Trophoblast cell (in vitro differentiated cells and primary cell): ENCODE measurements at regions not wholly inside any gene's neighbourhood (a gene's known extent, or its start where the extent isn't known, plus 50 kb on each side); places are given as distances from the start of the nearest gene placed in this dataset.

ENCODE experiments used
- DNase-seq, 2 donors: peaks; one replicate each; pipeline ENCODE4 v3.0.0-alpha.2; 2016
- H2AFZ ChIP-seq: 2 replicates; pipeline ENCODE4 v1.6.1; 2013; ENCODE audit warnings: low read length, moderate library complexity, mild to moderate bottlenecking; ENCODE audit not compliant: insufficient read depth, poor library complexity
- H2AK5ac ChIP-seq: 2 replicates; pipeline ENCODE4 v1.6.1; 2013; ENCODE audit warnings: mild to moderate bottlenecking, low read length
- H2BK120ac ChIP-seq: 2 replicates; pipeline ENCODE4 v1.6.1; 2013; ENCODE audit warnings: low read length, mild to moderate bottlenecking, moderate library complexity; ENCODE audit not compliant: insufficient read depth, poor library complexity
- H2BK12ac ChIP-seq: 2 replicates; pipeline ENCODE4 v1.6.1; 2013; ENCODE audit warnings: mild to moderate bottlenecking, low read length, moderate library complexity
- H2BK5ac ChIP-seq: 2 replicates; pipeline ENCODE4 v1.6.1; 2013; ENCODE audit warnings: low read length, low read depth, moderate library complexity, mild to moderate bottlenecking; ENCODE audit not compliant: poor library complexity
- H3K14ac ChIP-seq: 2 replicates; pipeline ENCODE4 v1.6.1; 2013; ENCODE audit warnings: mild to moderate bottlenecking, low read length
- H3K18ac ChIP-seq: 2 replicates; pipeline ENCODE4 v1.6.1; 2013; ENCODE audit warnings: mild to moderate bottlenecking, low read length
- H3K23ac ChIP-seq: 2 replicates; pipeline ENCODE4 v1.6.1; 2013; ENCODE audit warnings: low read length
- H3K27ac ChIP-seq: 2 replicates; pipeline ENCODE4 v1.5.1; 2013; ENCODE audit warnings: low read depth, mild to moderate bottlenecking, inconsistent platforms, low read length, moderate library complexity
- H3K27me3 ChIP-seq: 2 replicates; pipeline ENCODE4 v1.6.1; 2013; ENCODE audit warnings: inconsistent platforms, mild to moderate bottlenecking, low read length, moderate library complexity; ENCODE audit not compliant: insufficient read depth
- H3K36me3 ChIP-seq, 2 experiments: 1 replicate in 1 of 2; 2 replicates in 1 of 2; pipeline ENCODE4 v1.6.1; 2013; ENCODE audit warnings: low read length in 2 of 2, mild to moderate bottlenecking in 2 of 2, moderate library complexity in 1 of 2; ENCODE audit not compliant: insufficient read depth in 2 of 2, control insufficient read depth in 1 of 2
- H3K4ac ChIP-seq: 2 replicates; pipeline ENCODE4 v1.6.1; 2013; ENCODE audit warnings: low read depth, mild to moderate bottlenecking, low read length, moderate library complexity
- H3K4me1 ChIP-seq, 2 experiments: 1 replicate in 1 of 2; 2 replicates in 1 of 2; pipeline ENCODE4 v1.6.1; 2013; ENCODE audit warnings: low read length in 2 of 2, mild to moderate bottlenecking in 2 of 2, moderate library complexity in 1 of 2; ENCODE audit not compliant: insufficient read depth in 2 of 2, control insufficient read depth in 1 of 2
- H3K4me2 ChIP-seq: 2 replicates; pipeline ENCODE4 v1.6.1; 2013; ENCODE audit warnings: inconsistent platforms, mild to moderate bottlenecking, low read length, moderate library complexity
- H3K4me3 ChIP-seq: 2 replicates; pipeline ENCODE4 v1.5.1; 2013; ENCODE audit warnings: mild to moderate bottlenecking, low read depth, low read length, inconsistent platforms
- H3K79me1 ChIP-seq: one replicate; pipeline ENCODE4 v1.6.1; 2013; ENCODE audit warnings: low read length
- H3K79me2 ChIP-seq: 2 replicates; pipeline ENCODE4 v1.6.1; 2013; ENCODE audit warnings: low read length, mild to moderate bottlenecking; ENCODE audit not compliant: control insufficient read depth, insufficient read depth, poor library complexity
- H3K9ac ChIP-seq: 2 replicates; pipeline ENCODE4 v1.6.1; 2013; ENCODE audit warnings: mild to moderate bottlenecking, low read length
- H3K9me3 ChIP-seq: 2 replicates; pipeline ENCODE4 v1.6.1; 2013; ENCODE audit warnings: low read depth, mild to moderate bottlenecking, control low read depth, inconsistent platforms, low read length; ENCODE audit not compliant: insufficient read depth
- H4K12ac ChIP-seq: 2 replicates; pipeline ENCODE4 v1.6.1; 2013; ENCODE audit warnings: low read depth, mild to moderate bottlenecking, low read length, moderate library complexity
- H4K8ac ChIP-seq: 2 replicates; pipeline ENCODE4 v1.6.1; 2013; ENCODE audit warnings: low read depth, mild to moderate bottlenecking, low read length, moderate library complexity
- H4K91ac ChIP-seq: one replicate; pipeline ENCODE4 v1.6.1; 2013; ENCODE audit warnings: low read depth, mild to moderate bottlenecking, low read length, moderate library complexity
- WGBS: extraction: QIAGEN DNeasy Blood & Tissue Kit; methylation state at CpG from one replicate; pipeline ENCODE4 v1.1.7; 2013; ENCODE audit warnings: missing lambda C conversion rate; ENCODE audit not compliant: insufficient read length, insufficient coverage; ENCODE audit errors: extremely low coverage; 5-methylcytosine and 5-hydroxymethylcytosine counted together

GRCh38 chr5:74289691-74290090 is 350.8 kb downstream of the ENC1 start:
- no CpG with 5 or more reads among the region's 1 CpG for WGBS
- no peak overlapping the region for H3K9ac ChIP-seq
- no peak overlapping the region for H2BK12ac ChIP-seq
- H3K23ac ChIP-seq = no peak overlapping the region
- H2AK5ac ChIP-seq = no peak overlapping the region
- DNase-seq = no peak
- no peak overlapping the region for H3K4ac ChIP-seq
- H4K8ac ChIP-seq = no peak overlapping the region
- H3K9me3 ChIP-seq = no peaks in the 10 kb centered on the region
- no peak overlapping the region for H3K4me2 ChIP-seq
- H2AFZ ChIP-seq = no peak overlapping the region
- H3K36me3 ChIP-seq = no peaks in the 10 kb centered on the region
- H3K4me3 ChIP-seq = no peak overlapping the region
- H3K14ac ChIP-seq = no peak overlapping the region
- H3K79me2 ChIP-seq = no peaks in the 10 kb centered on the region
- H3K79me1 ChIP-seq = peaks cover 3% of the 10 kb centered on the region
- no peak overlapping the region for H4K91ac ChIP-seq
- no peak overlapping the region for H4K12ac ChIP-seq
- H3K4me1 ChIP-seq = peaks cover 0 to 2% of the 10 kb centered on the region in 2 experiments
- no peak overlapping the region for H2BK120ac ChIP-seq
- H3K27ac ChIP-seq = no peak overlapping the region
- H2BK5ac ChIP-seq = no peak overlapping the region
- no peak overlapping the region for H3K18ac ChIP-seq
- no peaks in the 10 kb centered on the region for H3K27me3 ChIP-seq

DNA sequence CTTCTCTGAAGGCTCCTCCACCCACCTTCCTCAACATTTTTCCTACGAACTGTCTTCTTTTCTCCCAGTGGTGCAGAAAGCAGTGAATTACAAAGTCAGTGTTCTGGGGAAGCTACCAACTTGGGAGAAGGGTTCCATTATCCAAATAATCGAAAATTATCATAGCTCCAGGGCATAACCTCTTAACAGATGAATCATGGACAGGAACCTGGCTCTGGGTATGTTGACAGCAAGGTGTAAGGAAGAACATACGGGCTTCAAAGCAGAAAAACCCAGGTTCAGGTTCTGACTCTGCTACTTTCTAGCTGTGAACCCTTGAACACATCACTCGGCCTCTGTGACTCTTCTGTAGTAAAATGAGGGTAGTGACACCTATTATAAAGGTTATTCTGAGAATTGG is 351.3 kb downstream of the ENC1 start:
- H3K14ac ChIP-seq = no peak overlapping the region
- H3K4me2 ChIP-seq = no peak overlapping the region
- no peak overlapping the region for H3K4me3 ChIP-seq
- H3K23ac ChIP-seq = no peak overlapping the region
- no peak overlapping the region for H2BK120ac ChIP-seq
- H3K4ac ChIP-seq = no peak overlapping the region
- H3K9ac ChIP-seq = no peak overlapping the region
- H2AFZ ChIP-seq = no peak overlapping the region
- H3K4me1 ChIP-seq = peaks cover 0 to 2% of the 10 kb centered on the region in 2 experiments
- DNase-seq = peak in 1 of 2 donors; percentile 77
- H4K12ac ChIP-seq = no peak overlapping the region
- no peak overlapping the region for H4K91ac ChIP-seq
- H3K79me2 ChIP-seq = no peaks in the 10 kb centered on the region
- H2AK5ac ChIP-seq = no peak overlapping the region
- no CpG with 5 or more reads among the region's 4 CpGs for WGBS
- no peak overlapping the region for H4K8ac ChIP-seq
- H3K79me1 ChIP-seq = peaks cover 3% of the 10 kb centered on the region
- H3K27me3 ChIP-seq = no peaks in the 10 kb centered on the region
- no peak overlapping the region for H3K18ac ChIP-seq
- no peak overlapping the region for H2BK12ac ChIP-seq
- H3K9me3 ChIP-seq = no peaks in the 10 kb centered on the region
- no peak overlapping the region for H2BK5ac ChIP-seq
- no peaks in the 10 kb centered on the region for H3K36me3 ChIP-seq
- H3K27ac ChIP-seq = no peak overlapping the region

DNA sequence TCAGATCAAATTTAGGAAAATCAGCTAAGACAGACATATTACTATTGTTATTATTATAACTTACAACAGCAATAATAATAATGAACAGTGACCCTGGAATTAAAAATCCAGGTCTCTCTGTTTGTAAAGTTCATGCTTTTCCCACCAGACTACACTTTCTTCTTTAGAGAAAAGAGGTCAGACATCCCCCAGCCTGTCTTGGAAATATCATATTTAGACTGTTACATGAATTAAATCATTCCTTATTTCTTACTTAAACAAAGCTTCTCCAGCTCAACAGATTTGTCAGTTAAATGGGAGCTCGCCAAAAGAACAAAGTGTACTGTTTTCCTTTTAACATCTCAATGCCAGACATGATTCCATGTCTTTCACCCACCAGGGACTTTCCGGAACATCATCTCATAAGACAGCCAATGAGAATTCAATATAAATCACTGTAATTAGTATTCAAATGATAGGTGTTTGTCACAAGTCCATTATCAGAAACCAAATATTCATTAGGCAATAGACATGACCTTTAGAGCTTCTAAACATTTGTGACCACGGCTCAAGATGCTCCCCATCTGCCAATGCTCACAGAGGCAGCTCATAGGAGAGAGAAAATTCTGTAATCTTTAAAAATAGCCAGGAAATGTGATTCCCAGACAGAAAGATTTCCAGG is 351.9 kb downstream of the ENC1 start:
- Histone ChIP-seq H3K4me3 (no peak overlapping the region), H3K79me2 (no peaks in the 10 kb centered on the region), H3K27ac (no peak overlapping the region), H3K4me2 (no peak overlapping the region), H2AK5ac (no peak overlapping the region), H4K12ac (no peak overlapping the region), H3K23ac (no peak overlapping the region), H2BK12ac (no peak overlapping the region), H3K18ac (no peak overlapping the region), H3K9ac (no peak overlapping the region), H3K9me3 (no peaks in the 10 kb centered on the region), H4K91ac (no peak overlapping the region), H2BK5ac (no peak overlapping the region), H2AFZ (no peak overlapping the region), H3K14ac (no peak overlapping the region), H3K4ac (no peak overlapping the region), H3K79me1 (peaks cover 3% of the 10 kb centered on the region), H4K8ac (no peak overlapping the region), H3K27me3 (no peaks in the 10 kb centered on the region), H3K4me1 (peaks cover 0 to 2% of the 10 kb centered on the region in 2 experiments), H2BK120ac (no peak overlapping the region), H3K36me3 (no peaks in the 10 kb centered on the region)
- DNase-seq = no peak
- WGBS = no CpG with 5 or more reads among the region's 3 CpGs

- no peak overlapping the region for H4K91ac ChIP-seq
- H3K79me1 ChIP-seq = peaks cover 3% of the 10 kb centered on the region
- H3K4ac ChIP-seq = no peak overlapping the region
- no peaks in the 10 kb centered on the region for H3K27me3 ChIP-seq
- H3K23ac ChIP-seq = no peak overlapping the region
- H3K9ac ChIP-seq = no peak overlapping the region
- no CpG with 5 or more reads among the region's 4 CpGs for WGBS
- no peak overlapping the region for H3K18ac ChIP-seq
- no peaks in the 10 kb centered on the region for H3K79me2 ChIP-seq
- peaks cover 0 to 2% of the 10 kb centered on the region in 2 experiments for H3K4me1 ChIP-seq
- no peak overlapping the region for H4K12ac ChIP-seq
- H3K27ac ChIP-seq = no peak overlapping the region
- H2AK5ac ChIP-seq = peak overlapping the region; percentile 90
- H3K14ac ChIP-seq = no peak overlapping the region
- H3K4me3 ChIP-seq = no peak overlapping the region
- no peak overlapping the region for H2AFZ ChIP-seq
- H2BK120ac ChIP-seq = no peak overlapping the region
- no peaks in the 10 kb centered on the region for H3K9me3 ChIP-seq
- H2BK12ac ChIP-seq = peak overlapping the region; percentile 29
- DNase-seq = no peak
- H3K4me2 ChIP-seq = no peak overlapping the region
- H2BK5ac ChIP-seq = no peak overlapping the region
- no peaks in the 10 kb centered on the region for H3K36me3 ChIP-seq
- H4K8ac ChIP-seq = no peak overlapping the region
Observed at GRCh38 chr5:74288038-74288437, 352.5 kb downstream of the ENC1 start.
